NCI-H1436 treated with DMSO at 0.1 percent for 48 hours (cell line): ENCODE measurements at regions not wholly inside any gene's neighbourhood (a gene's known extent, or its start where the extent isn't known, plus 50 kb on each side); places are given as distances from the start of the nearest gene placed in this dataset.
"Not testable (repeated sequence)": the region's sequence is repeated elsewhere in the genome, so short reads cannot be mapped to it uniquely, and the experiment has no call there.

ENCODE experiments used
- DNase-seq: peaks from one replicate; lab custom pipeline; 2025; lab: John Stamatoyannopoulos, UW

GRCh38 chr11:97015327-97015726 lies 625.5 kb downstream of the JRKL start:
- DNase-seq = no peak

- DNase-seq = no peak
Observed at GRCh38 chr11:97019305-97019704, 629.5 kb downstream of the JRKL start.

DNA sequence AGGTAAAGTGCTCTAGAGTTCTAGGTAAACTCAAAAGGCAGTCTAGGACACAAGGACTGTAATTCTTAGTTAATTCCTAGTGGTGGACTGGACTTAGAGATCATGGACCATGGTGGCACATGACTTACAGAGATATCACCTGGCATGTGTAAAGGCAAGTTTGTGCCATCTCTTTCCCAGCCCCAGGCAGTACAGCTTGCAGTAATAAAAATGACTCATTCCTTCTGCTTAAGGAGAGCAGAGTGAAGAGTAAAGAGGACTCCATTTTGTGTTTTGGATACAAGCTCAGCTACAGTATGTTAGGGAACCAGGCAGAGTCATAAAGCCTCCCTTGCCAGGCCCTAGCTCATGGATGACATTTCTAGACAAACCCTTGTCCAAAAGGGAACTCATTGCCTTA lies 629.9 kb downstream of the JRKL start:
- no peak for DNase-seq

DNA sequence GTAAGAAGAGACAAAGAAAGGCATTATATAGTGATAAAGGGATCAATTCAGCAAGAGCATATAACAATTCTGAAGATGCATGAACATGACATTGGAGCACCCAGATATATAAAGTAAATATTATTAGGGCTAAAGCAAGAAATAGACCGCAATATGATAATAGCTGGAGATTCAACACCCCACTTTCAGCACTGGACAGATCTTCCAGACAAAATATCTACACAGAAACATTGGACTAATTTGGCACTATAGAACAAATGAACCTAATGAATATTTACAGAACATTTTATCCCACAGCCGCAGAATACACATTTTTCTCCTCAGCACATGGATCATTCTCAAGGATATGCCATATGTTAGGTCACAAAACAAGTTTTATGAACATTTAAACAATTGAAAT lies 633.1 kb downstream of the JRKL start:
- no peak for DNase-seq

GRCh38 chr11:97028836-97029406 lies 639.1 kb downstream of the JRKL start:
- DNase-seq = no peak

DNA sequence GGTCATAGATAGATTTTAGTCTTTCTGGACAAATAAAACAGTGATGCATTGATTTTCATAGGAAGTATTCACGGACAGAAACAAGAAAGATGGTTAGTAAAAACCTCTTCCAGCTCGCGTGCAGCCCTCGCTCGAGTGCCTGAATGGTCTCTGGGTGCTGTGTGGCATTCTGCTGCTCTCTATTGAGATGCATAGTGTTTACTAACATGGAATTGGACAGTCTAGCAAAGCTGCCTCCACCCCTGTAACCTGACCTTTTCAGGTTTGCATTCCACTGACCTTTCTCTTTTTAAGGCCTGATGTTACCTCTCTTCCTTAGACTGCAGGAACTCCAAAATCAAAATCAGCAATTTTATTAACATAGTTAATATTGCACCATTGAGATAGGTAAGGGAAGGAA lies 643.4 kb downstream of the JRKL start:
- no peak for DNase-seq

DNA sequence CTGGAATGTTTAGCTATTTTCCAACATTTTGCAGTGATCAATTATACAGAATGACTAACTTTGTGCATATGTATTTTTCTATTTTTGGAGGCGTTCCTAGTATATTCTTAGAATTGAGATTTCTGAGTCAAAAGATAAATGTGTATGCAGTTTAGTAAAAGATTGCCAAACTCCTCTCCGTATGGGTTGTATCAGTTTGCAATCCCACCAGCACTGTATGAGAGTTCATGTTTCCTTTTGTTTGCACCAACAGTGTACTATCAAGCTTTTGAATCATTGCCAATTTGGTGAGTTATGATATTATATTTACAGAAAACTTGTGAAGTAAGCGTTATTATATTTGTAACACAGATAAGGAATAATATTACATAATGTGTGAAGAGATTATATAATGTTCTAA lies 658.7 kb downstream of the JRKL start:
- DNase-seq = no peak

- DNase-seq = no peak
Observed at GRCh38 chr11:97060184-97060583, 670.4 kb downstream of the JRKL start.

- no peak for DNase-seq
Observed at GRCh38 chr11:97069160-97069559, 679.3 kb downstream of the JRKL start.

DNA sequence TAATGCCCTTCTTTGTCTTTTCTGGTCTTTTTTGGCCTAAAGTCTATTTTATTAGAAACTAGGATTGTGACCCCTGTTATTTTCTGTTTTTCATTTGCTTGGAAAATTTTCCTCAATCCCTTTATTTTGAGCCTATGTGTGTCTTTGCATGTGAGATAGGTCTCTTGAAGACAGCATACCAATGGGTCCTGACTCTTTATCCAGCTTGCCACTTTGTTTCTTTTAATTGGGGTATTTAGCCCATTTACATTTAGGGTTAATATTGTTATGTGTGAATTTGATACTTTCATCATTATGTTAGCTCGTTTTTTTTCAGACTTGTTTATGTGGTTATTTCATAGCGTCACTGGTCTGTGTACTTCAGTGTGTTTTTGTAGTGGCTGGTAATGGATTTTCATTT lies 682.6 kb downstream of the JRKL start:
- no peak for DNase-seq

GRCh38 chr11:97076666-97077065 lies 686.9 kb downstream of the JRKL start:
- not testable (repeated sequence) for DNase-seq

DNA sequence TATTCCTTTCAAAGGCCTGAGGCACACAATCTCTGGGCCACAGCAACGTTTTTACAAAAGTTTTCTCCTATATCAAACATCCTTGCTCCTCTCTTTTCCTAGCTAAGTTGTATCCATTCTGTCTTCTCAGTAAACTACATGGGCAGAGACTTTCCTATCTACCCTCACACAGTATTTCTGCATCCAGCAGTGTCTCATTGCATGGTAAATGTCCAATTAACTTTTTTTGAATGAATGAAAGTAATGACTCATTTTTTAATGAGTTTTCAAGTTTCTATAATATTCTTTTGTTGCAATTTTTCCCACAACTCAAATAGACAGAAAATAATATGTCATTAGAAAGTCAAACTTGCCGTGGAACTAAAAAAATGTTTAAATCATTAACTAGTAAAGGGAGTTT lies 688.6 kb downstream of the JRKL start:
- DNase-seq = no peak

- no peak for DNase-seq
Observed at GRCh38 chr11:97079244-97079643, 689.4 kb downstream of the JRKL start.

DNA sequence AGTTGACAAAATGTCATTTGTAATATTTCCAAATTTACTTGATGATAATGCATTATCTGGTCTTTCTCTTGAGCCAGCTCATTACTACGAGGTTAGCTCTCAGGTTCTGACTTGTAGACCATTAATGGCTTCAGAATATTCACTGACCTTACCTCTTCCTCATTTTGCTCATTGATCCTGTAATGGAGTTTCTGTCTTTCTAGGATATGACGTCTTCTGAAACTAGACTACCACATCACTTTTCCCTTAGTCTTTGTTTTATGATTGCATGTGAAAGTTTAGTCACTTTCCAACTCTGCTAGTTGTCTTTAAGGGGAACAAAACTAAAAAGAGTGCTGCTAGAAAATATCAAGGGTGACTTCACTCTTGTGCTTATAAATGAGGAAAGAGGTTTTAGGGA lies 697.6 kb downstream of the JRKL start:
- DNase-seq = no peak

DNA sequence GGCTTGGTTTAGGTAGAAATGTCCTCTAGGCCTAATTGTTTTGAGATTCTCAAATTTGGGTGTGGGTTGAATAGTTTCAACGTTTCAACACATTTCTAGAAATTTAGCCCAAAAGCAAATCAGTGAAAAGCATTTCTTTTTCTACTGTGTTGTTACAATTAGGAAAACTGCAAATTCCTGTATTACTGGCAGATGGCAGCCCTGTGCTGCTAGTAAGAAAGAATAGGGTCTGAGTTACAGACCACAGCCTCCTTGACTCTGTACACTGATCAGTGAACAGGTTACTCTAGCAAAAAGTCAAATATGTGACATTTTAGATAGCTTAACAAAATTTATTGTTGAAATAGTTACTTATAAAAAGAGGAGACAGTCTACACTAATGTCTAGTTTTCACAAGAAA lies 703.0 kb downstream of the JRKL start:
- no peak for DNase-seq

DNA sequence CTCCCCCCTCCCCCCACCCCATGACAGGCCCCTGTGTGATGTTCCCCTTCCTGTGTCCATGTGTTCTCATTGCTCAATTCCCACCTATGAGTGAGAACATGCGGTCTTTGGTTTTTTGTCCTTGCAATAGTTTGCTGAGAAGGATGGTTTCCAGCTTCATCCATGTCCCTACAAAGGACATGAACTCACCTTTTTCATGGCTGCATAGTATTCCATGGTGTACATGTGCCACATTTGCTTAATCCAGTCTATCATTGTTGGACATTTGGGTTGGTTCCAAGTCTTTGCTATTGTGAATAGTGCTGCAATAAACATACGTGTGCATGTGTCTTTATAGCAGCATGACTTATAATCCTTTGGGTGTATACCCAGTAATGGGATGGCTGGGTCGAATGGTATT lies 712.4 kb downstream of the JRKL start:
- DNase-seq = not testable (repeated sequence)

DNA sequence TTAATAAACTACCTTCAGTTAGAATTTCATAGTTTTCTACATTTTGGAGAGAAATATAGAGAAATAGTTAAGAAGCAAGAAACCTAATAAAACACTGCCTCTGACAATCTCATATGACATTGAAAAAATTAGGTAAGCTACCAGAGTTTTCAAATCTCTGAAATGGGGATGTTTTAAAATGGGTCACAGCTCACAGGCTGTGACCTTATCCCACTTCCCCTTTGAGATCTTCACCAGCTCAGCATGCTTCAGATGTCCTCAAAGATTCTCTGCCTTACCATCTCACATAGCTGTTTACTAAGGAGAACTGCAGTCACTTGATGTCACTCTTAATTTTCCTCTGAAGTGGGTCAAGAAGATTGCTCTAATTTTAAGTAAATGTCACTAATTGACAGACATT lies 717.8 kb downstream of the JRKL start:
- no peak for DNase-seq

GRCh38 chr11:97109078-97109477 lies 719.3 kb downstream of the JRKL start:
- DNase-seq = no peak

- no peak for DNase-seq
Observed at GRCh38 chr11:97110376-97110775, 720.6 kb downstream of the JRKL start.

DNA sequence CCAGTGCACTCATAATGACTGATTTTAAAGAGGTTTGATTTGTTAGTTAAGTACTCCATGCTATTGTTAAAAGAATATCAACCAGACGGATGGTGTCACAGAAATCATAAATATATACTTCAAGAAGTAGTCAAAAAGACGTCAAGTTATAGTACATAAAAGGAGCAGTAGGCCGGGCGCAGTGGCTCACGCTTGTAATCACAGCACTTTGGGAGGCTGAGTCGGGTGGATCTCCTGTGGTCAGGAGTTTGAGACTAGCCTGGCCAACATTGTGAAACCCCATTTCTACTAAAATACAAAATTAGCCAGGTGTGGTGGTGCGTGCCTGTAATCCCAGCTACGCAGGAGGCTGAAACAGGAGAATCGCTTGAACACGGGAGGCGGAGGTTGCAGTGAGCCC lies 721.7 kb downstream of the JRKL start:
- no peak for DNase-seq

DNA sequence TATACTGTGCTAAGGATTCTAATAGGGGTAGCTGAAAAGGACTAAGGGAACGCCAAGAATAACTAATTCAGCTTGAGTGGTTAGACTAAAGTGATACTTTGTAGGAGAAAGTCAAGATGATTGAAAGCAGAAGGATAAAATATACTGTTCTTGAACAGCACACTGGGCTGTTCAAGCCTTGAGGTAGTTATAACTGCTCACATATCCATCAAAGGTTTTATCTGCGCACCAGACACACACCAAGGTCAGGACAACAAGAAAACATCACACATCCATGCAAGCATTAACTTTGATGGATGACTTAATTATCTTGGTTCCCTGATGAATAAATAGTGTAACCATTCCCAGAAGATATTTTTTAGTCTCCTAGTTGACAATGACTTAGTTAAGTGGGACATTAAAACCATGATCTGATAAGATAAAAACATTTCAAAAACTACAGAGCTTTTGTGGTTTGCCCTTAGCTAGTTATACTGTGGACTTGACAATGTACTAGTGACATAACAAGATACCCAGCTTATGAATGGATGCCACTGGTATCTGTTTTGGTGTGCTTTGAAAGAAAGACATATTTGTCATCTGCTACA lies 728.9 kb downstream of the JRKL start:
- no peak for DNase-seq

GRCh38 chr11:97123237-97123636 lies 733.4 kb downstream of the JRKL start:
- no peak for DNase-seq

DNA sequence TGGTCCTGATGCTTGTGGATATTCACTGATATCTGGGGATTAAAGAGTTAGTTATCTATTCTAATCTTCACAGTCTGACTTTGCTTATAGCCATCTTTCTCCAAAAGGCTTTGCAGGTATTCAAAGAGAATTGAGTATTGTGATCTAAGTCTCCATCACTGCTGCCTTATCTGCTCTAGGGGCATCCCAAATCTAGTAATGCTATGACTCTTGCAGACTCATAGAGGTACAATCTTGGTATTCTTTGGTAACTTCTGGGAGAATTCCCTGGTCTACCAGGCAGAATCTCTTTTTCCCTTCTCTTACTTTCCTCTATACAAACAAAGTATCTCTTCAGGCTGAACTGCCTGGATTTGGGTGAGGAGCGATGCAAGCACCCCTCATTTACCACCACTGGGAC lies 746.3 kb downstream of the JRKL start:
- no peak for DNase-seq

- no peak for DNase-seq
Observed at GRCh38 chr11:97140885-97141494, 751.2 kb downstream of the JRKL start.
